OCI-LY1 (cell line): ENCODE measurements at regions not wholly inside any gene's neighbourhood (a gene's known extent, or its start where the extent isn't known, plus 50 kb on each side); places are given as distances from the start of the nearest gene placed in this dataset.

Source experiments
- CTCF ChIP-seq: fragments of 200-600 bp; sonication (generic), shearing (Covaris generic); IDR thresholded peaks from 2 replicates; pipeline ENCODE4 v1.5.1; 2017; ENCODE audit warnings: mild to moderate bottlenecking, antibody characterized with exemption, low read length, moderate library complexity, mixed read lengths
- EZH2 ChIP-seq: fragments of 200-600 bp; sonication (generic), shearing (Covaris generic); IDR thresholded peaks from 2 replicates; pipeline ENCODE4 v1.8.0; 2017; ENCODE audit warnings: borderline replicate concordance, mixed run types, mild to moderate bottlenecking, antibody characterized with exemption, low read length, moderate library complexity, mixed read lengths

DNA sequence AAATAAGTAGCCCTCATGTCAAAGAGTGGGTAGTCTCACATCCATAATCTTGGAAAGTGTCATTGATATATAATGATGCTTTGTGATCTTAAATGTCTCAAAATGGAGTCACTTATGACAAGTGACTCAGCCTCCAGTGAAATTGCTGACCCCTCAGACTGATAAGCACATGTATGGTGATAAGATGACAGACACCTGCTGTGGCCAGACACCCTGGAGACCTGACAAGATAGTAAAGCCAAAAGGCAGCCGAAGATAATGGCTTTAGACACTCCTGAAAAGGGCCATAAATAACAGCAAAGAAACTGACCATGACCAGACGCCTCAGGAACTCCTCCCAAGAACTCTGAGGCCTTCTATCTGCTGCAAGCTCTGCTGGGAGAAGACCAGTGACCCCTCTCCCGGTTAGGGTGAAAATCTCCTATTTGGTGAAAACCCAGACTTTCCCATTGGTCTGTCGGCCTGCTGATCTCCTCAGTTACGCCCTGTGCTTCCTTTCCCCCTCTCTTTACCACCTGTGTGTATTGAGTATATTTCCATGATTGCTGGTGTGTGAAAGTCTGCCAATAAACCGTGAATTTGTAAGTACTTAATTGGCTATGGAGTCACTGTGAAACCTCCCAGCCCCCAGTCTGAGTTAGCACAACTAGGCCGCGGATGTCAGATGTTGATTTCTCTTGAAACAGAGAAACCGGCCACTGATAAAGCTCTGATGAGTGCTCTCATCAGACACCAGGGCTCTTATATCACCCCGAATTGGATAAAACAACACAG, 226.7 kb upstream of the MYOCD start:
- no peak for TF ChIP-seq CTCF
- no peak for TF ChIP-seq EZH2
